ENCODE measurements at regions not wholly inside any gene's neighbourhood (a gene's known extent, or its start where the extent isn't known, plus 50 kb on each side); places are given as distances from the start of the nearest gene placed in this dataset.

DNA sequence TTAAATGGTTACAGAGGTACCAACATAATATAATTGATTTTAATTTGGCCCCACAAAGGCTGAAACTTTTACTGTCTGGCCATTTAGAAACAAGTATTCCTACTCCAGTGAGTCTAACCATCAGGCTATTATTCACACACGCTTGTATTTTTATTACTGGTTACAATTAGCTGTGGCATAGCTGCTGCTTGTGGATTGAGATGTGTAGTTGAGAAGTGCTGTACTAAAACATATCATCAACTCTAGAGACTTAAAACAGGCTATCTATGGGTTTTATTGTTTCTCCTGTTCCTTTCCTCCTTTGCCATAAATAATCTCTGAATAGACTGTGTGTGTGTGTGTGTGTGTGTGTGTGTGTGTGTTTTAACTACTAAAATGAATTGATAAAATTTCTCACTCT is 530.2 kb downstream of the CCDC85A start:
- no peak for DNase-seq

DNA sequence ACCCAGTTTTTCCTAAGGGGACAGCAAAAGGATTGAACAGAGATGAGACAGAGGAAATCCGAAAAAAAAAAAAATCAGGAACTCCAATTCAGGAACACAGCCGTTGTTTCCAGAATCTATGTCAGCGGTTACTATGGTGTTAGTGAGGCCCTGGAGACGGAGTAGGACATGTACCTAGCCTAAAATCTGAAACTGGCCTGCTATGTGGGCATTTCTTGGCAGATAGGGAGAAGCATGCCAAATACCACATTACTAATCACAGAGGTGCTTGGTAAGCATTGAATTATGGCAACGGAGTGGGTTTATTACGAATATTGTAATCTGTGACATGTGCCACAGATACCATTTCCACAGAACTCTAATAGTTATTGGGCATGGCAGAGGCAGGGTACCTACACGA is 530.6 kb downstream of the CCDC85A start:
- no peak for DNase-seq

DNA sequence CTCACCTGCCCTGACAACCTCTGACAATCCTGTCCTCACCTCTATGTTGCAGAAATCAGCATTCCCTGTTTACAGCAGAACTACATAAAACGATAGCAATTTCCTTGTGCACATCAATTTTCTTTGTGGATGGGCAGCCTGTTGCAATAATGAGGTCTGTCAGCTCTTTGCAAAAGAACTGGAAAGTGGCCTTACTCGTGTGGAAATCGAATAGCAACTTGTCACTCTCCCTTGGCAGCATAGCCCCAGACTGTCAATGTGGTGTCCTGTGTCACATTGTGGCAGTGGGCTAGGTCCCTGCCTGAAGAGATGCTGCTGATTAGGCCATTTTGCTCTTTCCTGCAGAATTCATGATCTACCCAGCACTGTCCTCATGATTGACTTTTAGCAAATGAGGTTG is 531.9 kb downstream of the CCDC85A start:
- DNase-seq: no peak

DNA sequence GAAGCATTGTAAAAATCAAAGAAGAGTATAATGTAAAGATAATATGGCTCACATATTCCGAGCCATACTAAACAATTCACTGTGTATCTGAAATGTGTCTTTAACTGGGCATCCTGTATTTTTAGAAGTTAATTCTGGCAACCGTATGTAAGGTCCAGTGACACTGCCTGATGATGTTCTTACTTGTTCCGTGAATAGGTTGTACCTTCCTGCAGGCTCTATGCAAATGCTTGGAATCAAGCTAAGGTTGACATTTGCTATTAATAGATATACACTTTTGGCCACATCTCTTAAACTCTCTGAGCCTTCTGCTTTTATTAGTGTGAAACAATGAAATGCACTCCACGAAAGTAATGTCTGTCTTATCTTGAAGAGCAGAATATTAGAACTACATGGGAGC is 534.6 kb downstream of the CCDC85A start:
- no peak for DNase-seq

DNA sequence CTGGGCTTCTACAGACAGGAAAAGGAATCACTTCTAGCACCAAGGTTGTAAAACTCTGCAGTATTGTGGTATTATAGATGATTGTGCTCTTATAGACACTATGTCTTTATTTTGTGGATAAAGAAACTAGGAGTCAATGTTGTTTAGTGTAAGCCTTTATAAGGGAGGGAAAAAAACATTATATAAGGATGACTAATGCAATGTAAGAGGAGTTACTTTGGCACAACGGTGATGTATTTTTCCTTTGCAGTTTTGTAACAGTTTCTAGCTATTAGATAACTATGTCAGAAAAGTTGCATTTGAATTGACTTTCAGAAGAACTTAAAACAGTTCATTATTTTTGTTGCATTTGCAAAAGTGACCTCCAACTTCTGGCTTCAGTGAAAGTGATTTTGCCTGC is 545.4 kb downstream of the CCDC85A start:
- DNase-seq: no peak

DNA sequence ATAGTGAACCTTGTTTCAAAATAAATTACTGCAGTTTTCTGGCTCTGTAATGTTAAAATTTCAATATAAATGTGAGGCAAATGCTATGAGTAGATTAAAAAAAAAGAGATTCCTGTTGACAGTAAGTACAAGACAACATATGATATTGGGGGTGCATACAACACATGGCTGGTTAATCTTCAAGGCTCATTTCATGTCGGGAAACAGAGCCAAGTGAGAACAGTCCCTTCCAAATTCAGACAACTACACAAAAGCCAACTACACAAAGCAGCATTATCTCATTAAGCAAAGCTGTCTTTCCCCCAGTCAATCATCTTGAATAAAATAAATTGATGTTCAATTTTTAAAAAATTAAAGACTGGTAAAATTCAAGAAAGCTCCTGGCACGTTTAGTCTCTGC is 549.2 kb downstream of the CCDC85A start:
- no peak for DNase-seq

DNA sequence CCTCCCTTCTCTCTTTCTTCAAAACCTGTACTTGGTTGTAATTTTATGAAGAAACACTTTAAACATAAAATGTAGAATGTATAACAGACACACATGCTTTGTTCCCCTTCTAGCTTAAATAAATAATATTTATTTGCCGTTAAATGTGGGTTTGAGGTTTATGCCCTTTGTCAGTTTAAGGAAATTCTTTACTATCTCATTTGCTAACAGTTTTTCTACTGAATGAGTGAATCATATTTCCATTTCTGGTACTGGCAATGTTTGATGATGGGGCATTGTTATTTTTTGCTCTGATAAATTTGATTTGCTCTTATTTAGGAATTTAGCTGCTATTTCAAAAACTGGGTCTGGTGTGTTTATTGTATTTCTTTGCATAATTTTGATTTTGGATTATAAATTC is 555.6 kb downstream of the CCDC85A start:
- no peak for DNase-seq

DNA sequence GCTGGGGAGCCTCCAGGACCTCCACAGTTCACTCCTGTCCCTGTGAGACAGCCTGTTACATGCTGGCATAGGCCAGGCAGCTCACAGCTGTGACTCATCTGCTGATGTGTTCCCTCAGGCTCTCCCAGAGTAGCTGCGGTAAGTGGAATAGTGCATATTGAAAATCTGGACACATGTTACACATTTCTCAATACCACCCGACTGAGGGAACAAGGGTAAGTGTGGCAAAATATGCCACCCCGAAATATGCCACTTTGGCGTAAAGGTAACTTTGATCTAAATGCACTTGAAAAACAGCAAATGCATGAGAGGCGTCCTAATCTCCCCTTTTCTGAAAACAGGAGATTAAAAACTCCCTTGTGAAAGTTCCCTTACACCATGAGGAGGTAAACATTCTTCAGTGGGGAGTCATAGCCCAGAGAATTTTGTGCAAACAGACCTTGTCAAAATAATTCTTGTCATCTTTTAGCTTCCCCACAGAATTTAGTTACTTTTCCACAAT is 557.9 kb downstream of the CCDC85A start:
- no peak for DNase-seq

DNA sequence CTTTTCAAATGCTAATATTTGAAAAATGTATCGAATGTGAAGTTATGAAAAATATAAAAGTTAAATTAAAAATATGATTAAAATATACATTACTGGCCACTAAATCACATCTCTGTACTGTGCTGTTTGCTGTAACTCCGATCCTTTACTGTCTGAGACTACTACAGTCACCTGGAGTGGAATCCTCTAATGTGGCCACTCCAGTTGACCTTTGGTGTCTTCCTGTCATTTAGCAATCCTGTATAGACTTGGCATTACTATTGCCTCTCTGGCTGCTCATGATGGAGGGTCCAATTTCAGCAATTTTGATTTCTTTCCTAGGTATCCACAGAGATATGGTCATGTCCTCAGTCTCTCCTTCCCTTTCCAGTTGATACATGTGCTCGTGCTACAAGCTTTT is 560.0 kb downstream of the CCDC85A start:
- no peak for DNase-seq

DNA sequence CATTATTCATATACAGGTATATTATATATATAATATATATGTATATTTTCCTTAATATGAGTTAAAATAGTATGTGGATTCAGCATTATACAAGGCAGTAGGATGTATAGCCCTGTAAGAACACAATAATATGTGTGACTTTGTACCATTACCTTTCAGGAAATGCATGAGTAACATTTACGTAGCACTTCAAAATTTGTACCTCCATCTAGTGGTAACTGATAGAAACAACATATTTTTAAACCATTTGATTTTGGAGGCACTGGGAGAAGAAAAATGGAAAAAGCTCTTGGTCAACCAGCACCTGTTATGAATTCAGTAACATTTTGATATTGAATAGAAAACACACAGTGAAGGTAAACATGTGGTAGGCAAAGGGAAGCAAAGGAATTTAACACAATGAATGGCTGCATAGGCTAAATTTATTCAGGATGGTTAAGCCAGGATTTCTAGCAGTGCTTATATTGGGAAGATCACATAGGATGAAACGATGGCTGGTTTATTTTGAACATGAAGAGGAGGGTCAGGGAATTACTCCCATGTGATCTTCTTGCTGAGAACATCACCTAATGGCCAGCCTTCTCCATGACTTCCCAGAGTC is 565.5 kb downstream of the CCDC85A start:
- no peak for DNase-seq

DNA sequence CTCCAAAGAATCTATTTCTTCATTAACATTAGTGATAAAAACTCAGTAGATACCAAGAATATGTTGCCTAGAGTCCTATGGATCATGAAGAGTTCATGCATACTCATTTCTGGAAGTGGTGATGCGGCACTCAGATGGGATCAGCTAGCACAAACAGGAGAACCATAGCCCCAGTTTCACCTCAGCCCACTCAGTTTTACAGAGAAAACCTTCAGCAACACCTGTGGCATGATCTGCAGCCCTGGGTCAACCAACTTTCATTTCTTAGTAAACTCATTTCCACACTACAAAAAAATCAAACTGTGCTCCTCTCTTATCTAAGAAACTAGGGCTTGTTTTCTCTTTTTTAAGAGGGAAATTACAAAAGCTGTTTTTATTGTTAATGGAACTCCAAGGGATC is 569.4 kb downstream of the CCDC85A start:
- DNase-seq: no peak

DNA sequence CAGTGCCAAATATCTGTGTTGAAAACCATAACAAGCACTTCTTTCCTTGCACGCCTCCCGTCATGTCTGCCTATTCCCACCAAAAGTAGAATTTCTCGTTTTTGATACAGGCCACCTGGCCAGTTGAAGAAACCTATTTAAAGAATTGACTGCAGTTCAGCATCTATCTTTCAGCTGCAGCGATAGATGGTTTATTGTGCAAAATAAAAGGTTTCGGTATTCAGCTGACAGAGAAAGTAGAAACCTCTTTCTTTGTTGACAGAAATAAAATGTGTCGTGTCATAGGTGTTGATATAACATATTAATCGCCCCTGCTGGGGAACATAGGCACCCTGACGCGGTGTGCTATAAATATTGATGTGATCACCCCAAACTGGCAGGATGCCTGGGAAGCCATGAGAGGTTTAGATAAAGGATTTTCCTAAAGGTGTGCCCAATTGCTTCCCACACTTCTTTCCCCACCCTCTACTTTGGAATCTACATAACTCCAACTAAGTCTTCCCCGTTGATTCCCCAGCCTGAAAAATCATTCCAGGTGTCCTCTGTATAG is 570.4 kb downstream of the CCDC85A start:
- DNase-seq: no peak

DNA sequence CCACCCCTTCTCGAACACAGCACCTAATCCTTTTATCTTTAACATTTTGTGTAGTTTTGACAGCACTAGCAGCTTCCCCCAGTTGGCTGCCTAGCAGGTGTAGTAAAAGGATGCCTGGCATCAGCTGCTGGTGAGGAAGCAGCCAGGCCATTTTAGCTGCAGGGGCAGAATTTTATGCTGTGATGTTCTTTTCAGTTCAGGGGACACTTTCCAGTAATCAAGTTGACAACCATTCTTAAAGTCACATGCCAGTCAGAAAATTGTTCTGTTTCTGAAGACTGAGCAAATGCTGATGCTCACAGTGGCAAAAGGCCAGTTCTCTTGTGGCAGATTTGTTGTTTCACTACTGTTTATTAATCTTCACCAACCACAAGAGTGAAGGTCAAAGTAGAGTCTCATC is 570.8 kb downstream of the CCDC85A start:
- no peak for DNase-seq

DNA sequence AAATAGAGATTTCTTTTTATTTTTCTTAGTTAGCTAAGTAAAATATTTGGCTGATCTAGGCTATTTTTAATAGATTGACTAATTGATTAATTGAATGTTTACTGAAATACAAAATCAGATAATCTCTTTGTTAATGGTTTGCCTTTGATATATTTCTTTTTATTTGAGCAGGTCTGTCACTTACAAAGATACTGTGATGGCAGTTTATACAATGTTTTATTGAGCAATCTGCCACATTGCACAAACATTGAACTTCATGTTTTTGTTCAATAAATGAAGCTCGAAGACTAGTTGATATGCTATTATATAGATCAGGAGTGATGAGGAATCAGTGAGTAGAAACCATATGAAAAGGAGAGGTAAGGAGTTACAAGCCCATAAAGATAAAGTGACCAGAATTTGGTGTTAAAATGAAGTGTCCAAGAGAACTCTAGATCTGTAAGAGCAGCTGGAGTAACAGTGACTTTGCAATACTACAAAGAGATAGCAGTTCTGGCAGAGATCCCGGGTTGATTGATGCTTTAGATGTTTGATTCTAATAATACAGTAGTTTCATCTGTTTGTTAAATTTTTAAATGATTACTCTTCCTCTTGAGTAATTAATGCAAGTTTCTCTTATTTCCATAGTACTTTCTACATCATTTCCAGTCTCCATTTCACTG is 574.2 kb downstream of the CCDC85A start:
- DNase-seq: no peak

DNA sequence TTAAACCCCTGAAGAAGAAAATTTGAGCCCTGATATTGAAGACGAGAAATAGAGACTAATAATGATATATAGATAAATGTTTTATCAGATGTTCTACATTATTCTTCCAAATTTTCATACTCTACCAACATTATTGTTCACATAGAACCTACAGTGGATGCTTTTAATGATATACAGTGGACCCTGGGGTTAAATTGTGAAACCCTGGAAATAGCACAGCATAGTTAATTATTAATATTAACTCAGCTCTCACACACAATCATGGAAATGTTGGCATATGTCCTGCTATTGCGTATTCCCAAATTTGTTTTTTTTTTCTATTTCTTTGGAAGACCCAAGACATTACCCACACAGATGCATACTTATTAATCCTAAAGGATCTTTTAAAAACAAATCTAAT is 579.9 kb downstream of the CCDC85A start:
- no peak for DNase-seq

DNA sequence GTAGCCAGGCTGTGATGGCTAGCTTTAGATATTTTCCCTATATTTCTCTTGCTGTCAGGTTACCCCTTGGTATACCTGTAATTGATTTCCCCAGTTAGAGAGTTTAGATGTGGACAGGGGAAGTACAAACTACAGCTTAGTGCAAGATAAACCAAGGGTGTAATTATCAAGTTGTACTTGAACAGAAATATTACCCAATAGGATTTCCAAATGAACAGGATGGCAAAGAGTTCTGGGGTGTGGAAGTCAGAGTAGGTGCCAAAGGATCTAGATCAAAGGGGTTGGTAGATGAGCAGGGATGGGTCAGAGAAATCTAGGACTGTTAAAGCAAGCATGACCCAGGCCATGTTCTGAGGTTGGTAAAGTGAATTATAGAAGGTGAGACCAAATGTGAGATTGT is 585.2 kb downstream of the CCDC85A start:
- DNase-seq: no peak

DNA sequence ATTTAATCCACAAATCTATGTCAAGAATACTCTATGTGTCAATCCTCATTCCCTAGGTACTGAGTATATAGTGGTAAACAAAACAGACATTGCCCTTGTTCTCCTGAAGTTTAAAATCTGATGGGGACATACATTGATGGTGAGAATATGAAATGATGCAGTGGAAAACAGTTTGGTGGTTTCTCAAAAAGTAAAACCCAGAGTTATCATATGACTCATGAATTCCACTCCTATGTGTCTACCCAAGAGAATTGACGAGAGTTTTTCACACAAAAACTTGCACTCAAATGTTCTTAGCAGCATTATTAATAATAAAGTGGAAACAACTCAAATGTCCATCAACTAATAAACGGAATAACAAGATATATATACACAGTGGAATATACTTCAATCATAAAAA is 586.7 kb downstream of the CCDC85A start:
- no peak for DNase-seq

DNA sequence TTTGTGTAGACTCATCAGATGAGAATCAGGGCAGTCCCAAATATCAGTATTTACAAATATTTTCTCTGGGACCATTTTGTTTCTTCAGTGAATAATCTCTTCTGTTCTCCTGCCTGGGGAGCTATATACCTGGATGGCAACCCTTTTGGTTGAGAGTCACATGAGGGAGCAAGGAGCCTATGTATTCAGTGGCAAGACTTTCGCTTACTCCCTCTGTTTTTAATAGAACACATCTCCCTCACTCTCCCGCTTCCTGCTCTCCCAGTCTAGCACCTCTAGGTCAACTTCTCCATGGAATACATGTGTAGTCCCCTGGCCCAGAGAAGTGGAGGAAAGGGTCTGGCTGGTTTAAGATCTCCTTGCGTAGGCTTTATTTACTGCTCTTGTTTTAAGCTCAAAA is 600.3 kb downstream of the CCDC85A start:
- DNase-seq: no peak

DNA sequence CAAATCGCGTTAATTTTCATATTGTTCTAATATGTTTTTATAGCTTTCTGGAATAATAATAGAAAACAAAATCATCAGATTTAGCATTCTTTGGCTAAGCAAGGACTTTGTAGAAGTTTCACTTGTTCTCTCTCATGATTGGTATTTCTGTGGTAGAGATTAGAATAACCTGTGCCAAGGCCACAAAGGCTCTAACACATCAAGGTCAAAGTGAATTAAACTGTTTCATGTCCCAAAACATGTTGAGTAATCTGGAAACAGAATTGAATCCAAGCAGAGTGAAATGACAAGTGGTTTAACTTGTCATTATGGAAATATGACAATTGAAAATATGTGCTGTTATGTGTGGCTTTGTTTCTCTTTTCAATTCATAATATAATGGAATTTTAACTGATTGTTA is 617.4 kb downstream of the CCDC85A start:
- no peak for DNase-seq

DNA sequence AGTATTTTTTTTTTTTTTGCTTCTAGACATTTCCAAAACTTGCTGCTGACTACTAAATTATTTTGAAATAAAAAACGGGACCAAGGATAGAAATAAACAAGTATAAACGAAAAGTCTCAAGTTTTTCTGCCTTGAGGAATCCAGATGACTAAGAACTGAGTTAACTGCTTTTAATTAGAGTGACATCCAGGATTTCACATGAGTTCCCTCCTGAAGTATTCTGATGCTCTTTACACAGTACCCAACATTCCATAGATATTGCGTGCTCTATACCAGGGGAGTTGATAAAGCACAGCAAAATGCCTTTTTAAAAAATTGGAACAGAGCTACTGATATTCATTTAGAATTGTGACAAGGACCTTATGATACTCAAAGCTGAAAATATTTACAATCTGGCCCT is 618.0 kb downstream of the CCDC85A start:
- no peak for DNase-seq

DNA sequence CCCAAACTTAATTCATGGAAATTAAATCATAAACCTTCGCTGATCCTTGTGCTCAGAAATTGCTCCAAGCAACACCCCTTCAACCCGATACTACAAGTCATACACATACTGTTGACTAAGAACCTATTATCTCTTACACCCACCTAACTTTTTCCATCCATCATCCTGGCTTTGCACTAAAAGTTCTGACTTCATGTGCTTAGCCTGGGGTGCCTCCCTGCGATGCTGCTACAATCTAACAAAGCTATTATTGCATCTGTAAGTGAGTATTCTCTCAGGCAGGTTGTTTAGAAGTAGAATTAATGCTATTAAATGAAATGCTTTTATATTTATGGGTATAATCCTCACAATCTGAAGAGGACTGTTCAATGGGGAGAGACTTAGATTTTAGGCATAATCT is 619.8 kb downstream of the CCDC85A start:
- no peak for DNase-seq

DNA sequence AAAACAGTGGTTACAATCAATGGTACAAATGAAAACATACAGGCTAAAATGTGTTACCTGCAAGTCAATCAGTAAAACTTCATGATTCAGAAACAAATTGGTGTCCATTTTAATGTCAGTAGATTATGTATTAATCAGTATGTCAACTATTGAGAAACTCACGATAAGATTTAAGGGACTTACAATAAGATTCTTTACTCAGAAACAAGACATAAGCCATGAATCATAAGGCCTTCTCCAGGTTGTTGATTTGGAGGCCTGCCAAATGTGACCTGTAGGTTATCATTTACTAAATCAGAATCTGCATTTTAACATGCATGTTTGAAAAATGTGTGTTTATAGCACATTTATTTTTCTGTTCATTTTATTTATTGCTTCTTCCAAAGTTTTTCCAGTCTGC is 623.1 kb downstream of the CCDC85A start:
- DNase-seq: no peak

DNA sequence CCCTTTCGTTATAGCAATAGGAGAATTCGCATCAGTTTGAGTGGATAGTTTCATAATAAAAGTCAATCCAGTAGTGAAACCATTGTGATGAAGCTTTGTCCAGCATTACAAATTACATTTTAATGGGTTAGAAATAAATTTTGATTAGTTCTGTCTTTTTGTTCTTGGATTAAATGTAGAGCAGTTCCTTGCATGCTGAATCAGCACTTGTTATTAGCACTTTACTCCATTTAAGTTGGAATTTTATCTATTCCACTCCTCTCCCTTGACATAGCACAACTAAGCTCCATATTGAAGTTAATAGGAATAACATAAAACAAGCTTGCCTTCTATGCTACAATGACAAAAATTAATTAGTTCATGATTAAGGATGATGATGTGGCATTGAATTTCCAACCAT is 624.1 kb downstream of the CCDC85A start:
- DNase-seq: no peak

DNA sequence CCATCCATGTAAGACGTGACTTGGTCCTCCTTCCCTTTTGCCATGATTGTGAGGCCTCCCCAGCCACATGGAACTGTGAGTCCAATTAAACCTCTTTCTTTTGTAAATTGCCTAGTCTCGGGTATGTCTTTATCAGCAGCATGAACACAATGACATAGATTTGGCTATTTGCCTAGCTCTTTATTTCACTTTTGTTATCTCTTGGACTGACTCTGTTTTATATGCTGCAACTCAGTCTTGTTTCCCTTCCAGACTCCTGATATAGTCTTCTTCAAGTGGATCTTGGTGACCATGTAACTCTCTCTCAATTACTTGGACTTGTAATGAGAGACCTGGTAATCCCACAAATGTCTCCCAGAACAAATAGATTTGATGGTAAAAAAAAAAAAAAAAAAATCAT is 627.6 kb downstream of the CCDC85A start:
- DNase-seq: no peak

DNA sequence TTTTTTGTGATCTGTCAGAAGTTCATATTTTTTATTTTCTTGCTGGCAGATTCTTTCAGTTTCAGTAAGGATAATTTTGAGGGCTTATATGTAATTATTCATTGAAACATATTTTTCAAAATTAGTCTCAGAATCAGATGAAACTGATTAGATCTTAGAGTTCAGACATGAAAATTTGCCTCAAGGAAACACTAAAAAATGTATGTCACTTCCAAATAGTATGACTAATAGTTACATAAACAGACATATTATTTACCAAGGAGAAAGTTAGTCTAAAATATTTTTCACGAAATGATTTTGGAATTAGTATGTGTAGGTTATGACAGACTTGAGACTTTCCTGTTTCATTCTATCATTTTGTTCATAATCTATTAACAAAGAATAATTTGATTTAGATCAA is 628.6 kb downstream of the CCDC85A start:
- DNase-seq: no peak
